Endothelial cell of umbilical vein (primary cell): ENCODE measurements at regions not wholly inside any gene's neighbourhood (a gene's known extent, or its start where the extent isn't known, plus 50 kb on each side); places are given as distances from the start of the nearest gene placed in this dataset.

Source experiments
- EZH2 ChIP-seq: IDR thresholded peaks from 2 replicates; pipeline ENCODE4 v1.6.1; 2012; ENCODE audit warnings: borderline replicate concordance, low read depth, mild to moderate bottlenecking, moderate library complexity, low read length, inconsistent platforms; ENCODE audit not compliant: severe bottlenecking
- FOS ChIP-seq: IDR thresholded peaks from 2 replicates; pipeline ENCODE4 v1.6.1; 2011; ENCODE audit warnings: mild to moderate bottlenecking, low read length, moderate library complexity, borderline replicate concordance; ENCODE audit not compliant: insufficient read depth
- GATA2 ChIP-seq: IDR thresholded peaks from 2 replicates; pipeline ENCODE4 v1.7.0; 2011; ENCODE audit warnings: low read depth, mild to moderate bottlenecking, moderate library complexity, mixed read lengths, low read length; ENCODE audit not compliant: insufficient read length, insufficient read depth
- JUN ChIP-seq: IDR thresholded peaks from 2 replicates; pipeline ENCODE4 v1.6.1; 2011; ENCODE audit warnings: borderline replicate concordance, low read depth; ENCODE audit not compliant: insufficient read length, insufficient read depth
- MYC ChIP-seq: IDR thresholded peaks from one replicate; pipeline ENCODE4 v1.6.1; 2011; ENCODE audit warnings: mild to moderate bottlenecking, low read depth, low read length
- POLR2A ChIP-seq: IDR thresholded peaks from 2 replicates; pipeline ENCODE4 v1.6.1; 2012; ENCODE audit warnings: low read depth, mild to moderate bottlenecking, control low read depth, low read length
- POLR2AphosphoS5 ChIP-seq: IDR thresholded peaks from 2 replicates; pipeline ENCODE4 v1.6.1; 2012; ENCODE audit warnings: low read depth, mild to moderate bottlenecking, control low read depth, low read length, moderate library complexity; ENCODE audit not compliant: insufficient read depth
- TF ChIP-seq, protein P1 (sequence below), 2 donors: IDR thresholded peaks; 1 replicate in 1 of 2; 2 replicates in 1 of 2; pipeline ENCODE4 v1.5.1; 2011; ENCODE audit warnings: low read length in 2 of 2, mild to moderate bottlenecking in 2 of 2, moderate library complexity in 2 of 2, control low read depth in 1 of 2, inconsistent platforms in 1 of 2, low read depth in 1 of 2; ENCODE audit not compliant: insufficient read depth in 1 of 2; ENCODE audit errors: extremely low read depth in 1 of 2
- TF ChIP-seq, protein P2 (sequence below): IDR thresholded peaks from 2 replicates; pipeline ENCODE4 v1.6.1; 2011; ENCODE audit not compliant: insufficient read depth, insufficient read length

DNA sequence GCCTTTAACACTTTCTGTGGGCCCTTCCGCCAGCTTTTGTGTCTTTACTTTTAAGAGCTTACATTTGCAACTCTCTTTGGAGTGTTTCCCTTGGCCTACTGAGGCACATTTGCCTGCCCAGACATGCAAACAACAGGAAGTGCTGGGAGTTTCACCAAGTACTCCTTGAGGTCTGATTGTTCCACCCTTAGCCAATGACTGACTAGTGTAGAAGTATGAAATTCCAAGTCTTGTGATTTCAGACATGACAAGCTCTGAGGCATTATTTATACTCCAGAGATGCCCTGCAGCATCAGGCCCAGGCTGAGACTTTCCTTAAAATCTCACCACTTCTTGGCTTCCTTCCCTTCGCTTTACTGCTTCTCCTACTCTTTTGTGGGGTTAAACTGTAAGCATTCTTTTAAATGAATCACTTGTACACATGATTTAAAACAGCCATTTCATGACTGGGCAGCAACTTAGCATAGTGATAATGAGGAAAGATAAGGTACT lies 174.1 kb downstream of the SLC6A15 start:
- TF ChIP-seq, protein P1, sequence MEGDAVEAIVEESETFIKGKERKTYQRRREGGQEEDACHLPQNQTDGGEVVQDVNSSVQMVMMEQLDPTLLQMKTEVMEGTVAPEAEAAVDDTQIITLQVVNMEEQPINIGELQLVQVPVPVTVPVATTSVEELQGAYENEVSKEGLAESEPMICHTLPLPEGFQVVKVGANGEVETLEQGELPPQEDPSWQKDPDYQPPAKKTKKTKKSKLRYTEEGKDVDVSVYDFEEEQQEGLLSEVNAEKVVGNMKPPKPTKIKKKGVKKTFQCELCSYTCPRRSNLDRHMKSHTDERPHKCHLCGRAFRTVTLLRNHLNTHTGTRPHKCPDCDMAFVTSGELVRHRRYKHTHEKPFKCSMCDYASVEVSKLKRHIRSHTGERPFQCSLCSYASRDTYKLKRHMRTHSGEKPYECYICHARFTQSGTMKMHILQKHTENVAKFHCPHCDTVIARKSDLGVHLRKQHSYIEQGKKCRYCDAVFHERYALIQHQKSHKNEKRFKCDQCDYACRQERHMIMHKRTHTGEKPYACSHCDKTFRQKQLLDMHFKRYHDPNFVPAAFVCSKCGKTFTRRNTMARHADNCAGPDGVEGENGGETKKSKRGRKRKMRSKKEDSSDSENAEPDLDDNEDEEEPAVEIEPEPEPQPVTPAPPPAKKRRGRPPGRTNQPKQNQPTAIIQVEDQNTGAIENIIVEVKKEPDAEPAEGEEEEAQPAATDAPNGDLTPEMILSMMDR (IDR thresholded peaks at IDR 0.05; ENCODE audit: extremely low read depth in 1 of 2, insufficient read depth in 1 of 2, low read depth in 1 of 2, low read length in 2 of 2), result no peak
- TF ChIP-seq GATA2 (no peak), POLR2A (no peak), MYC (no peak), EZH2 (no peak), POLR2AphosphoS5 (no peak), JUN (no peak), FOS (no peak)
- TF ChIP-seq, protein P2, sequence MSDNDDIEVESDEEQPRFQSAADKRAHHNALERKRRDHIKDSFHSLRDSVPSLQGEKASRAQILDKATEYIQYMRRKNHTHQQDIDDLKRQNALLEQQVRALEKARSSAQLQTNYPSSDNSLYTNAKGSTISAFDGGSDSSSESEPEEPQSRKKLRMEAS, result no peak
